H1 (cell line): ENCODE measurements at regions not wholly inside any gene's neighbourhood (a gene's known extent, or its start where the extent isn't known, plus 50 kb on each side); places are given as distances from the start of the nearest gene placed in this dataset.

Experiments
- CTCF ChIA-PET: fragments of 300-600 bp; sonication (Branson Sonifier 250); formaldehyde crosslinking; loops from one replicate; lab custom pipeline; 2021; ENCODE audit not compliant: partially characterized antibody; lab: Charles Lee
- POLR2A ChIA-PET: fragments of 300-600 bp; sonication (Branson Sonifier 250); formaldehyde crosslinking; loops from one replicate; lab custom pipeline; 2021; ENCODE audit warnings: inconsistent platforms; ENCODE audit not compliant: partially characterized antibody; lab: Charles Lee
- DNase-seq, 2 experiments: peaks; one replicate each; pipeline versions ENCODE4 v3.0.0 to v3.0.0-alpha.2; 2010 to 2022; ENCODE audit warnings: low spot score in 2 of 2, low read depth in 1 of 2, mixed read lengths in 1 of 2
- FAIRE-seq: peaks from 2 replicates; lab custom pipeline; 2011; peaks lifted over from hg19 to GRCh38; lab: Jason Lieb, UNC
- H2AFZ ChIP-seq: 2 replicates; pipeline ENCODE4 v1.8.1; 2012; ENCODE audit warnings: low read length, inconsistent platforms
- H2AK5ac ChIP-seq: 2 replicates; pipeline ENCODE4 v1.6.1; 2013; ENCODE audit warnings: low read depth, low read length
- H2BK120ac ChIP-seq: replicated peaks from 2 replicates; pipeline ENCODE3; 2013; ENCODE audit warnings: low read depth, low read length, inconsistent platforms
- H2BK12ac ChIP-seq: 2 replicates; pipeline ENCODE4 v1.6.1; 2013; ENCODE audit warnings: low read depth, low read length
- H2BK15ac ChIP-seq: 2 replicates; pipeline ENCODE4 v1.6.1; 2013; ENCODE audit warnings: low read length
- H2BK20ac ChIP-seq: 2 replicates; pipeline ENCODE4 v1.6.1; 2013; ENCODE audit warnings: low read length
- H2BK5ac ChIP-seq: 2 replicates; pipeline ENCODE4 v1.6.1; 2013; ENCODE audit warnings: low read depth, low read length
- H3K14ac ChIP-seq: 2 replicates; pipeline ENCODE4 v1.6.1; 2013; ENCODE audit warnings: inconsistent platforms; ENCODE audit not compliant: insufficient read length
- H3K18ac ChIP-seq: 2 replicates; pipeline ENCODE4 v1.6.1; 2013; ENCODE audit warnings: low read length; ENCODE audit errors: extremely low read depth
- H3K23ac ChIP-seq: 2 replicates; pipeline ENCODE4 v1.6.1; 2013; ENCODE audit warnings: inconsistent platforms; ENCODE audit not compliant: insufficient read length
- H3K23me2 ChIP-seq: 2 replicates; pipeline ENCODE4 v1.6.1; 2013; ENCODE audit warnings: low read depth, low read length
- H3K27ac ChIP-seq: 2 replicates; pipeline ENCODE4 v1.6.1; 2011; ENCODE audit warnings: low read depth, low read length, inconsistent platforms
- H3K27me3 ChIP-seq, 4 experiments: replicated peaks in 1 of 4; 1 replicate in 1 of 4; 2 replicates in 3 of 4; pipeline versions ENCODE4 v1.6.1 to v1.8.1; 2011 to 2013; ENCODE audit warnings: low read length in 3 of 4, mild to moderate bottlenecking in 3 of 4, inconsistent platforms in 2 of 4, mixed read lengths in 2 of 4, moderate library complexity in 1 of 4; ENCODE audit not compliant: control insufficient read depth in 3 of 4, insufficient read depth in 3 of 4; ENCODE audit errors: extremely low read depth in 1 of 4
- H3K36me3 ChIP-seq, 4 experiments: 2 replicates each; pipeline versions ENCODE4 v1.6.1 to v1.8.1; 2011 to 2013; ENCODE audit warnings: mild to moderate bottlenecking in 4 of 4, low read length in 3 of 4, moderate library complexity in 2 of 4, control low read depth in 1 of 4, inconsistent platforms in 1 of 4; ENCODE audit not compliant: insufficient read depth in 4 of 4, control insufficient read depth in 2 of 4
- H3K4ac ChIP-seq: replicated peaks from 2 replicates; pipeline ENCODE3; 2013; ENCODE audit warnings: low read length, low read depth, mixed read lengths, inconsistent platforms; ENCODE audit not compliant: insufficient read length
- H3K4me1 ChIP-seq, 4 experiments: replicated peaks in 1 of 4; 1 replicate in 1 of 4; 2 replicates in 3 of 4; pipeline versions ENCODE4 v1.6.1 to v1.8.1; 2011 to 2013; ENCODE audit warnings: low read length in 3 of 4, inconsistent platforms in 2 of 4, mixed read lengths in 1 of 4; ENCODE audit not compliant: insufficient read depth in 4 of 4, control insufficient read depth in 3 of 4
- H3K4me2 ChIP-seq, 2 experiments: 2 replicates each; pipeline versions ENCODE4 v1.6.1 to v1.8.1; 2011 to 2013; ENCODE audit warnings: low read depth in 2 of 2, low read length in 2 of 2, control low read depth in 1 of 2, inconsistent platforms in 1 of 2, mild to moderate bottlenecking in 1 of 2; ENCODE audit not compliant: insufficient read depth in 1 of 2
- H3K4me3 ChIP-seq, 4 experiments: fragments of 200-600, 300-600 bp in 1 of 4; sonication (generic), shearing (Covaris generic), sonication (Bioruptor Twin) in 1 of 4; 2 replicates each; pipeline versions ENCODE4 v1.5.1 to v1.8.1; 2011 to 2016; ENCODE audit warnings: low read length in 4 of 4, low read depth in 3 of 4, control low read depth in 2 of 4, inconsistent platforms in 2 of 4, mild to moderate bottlenecking in 2 of 4, mixed read lengths in 1 of 4, moderate library complexity in 1 of 4; ENCODE audit not compliant: insufficient read depth in 2 of 4; ENCODE audit errors: extremely low read depth in 1 of 4
- H3K56ac ChIP-seq: replicated peaks from 2 replicates; pipeline ENCODE3; 2013; ENCODE audit warnings: low read depth, mild to moderate bottlenecking, mixed read lengths, low read length, inconsistent platforms; ENCODE audit not compliant: insufficient read length
- H3K79me1 ChIP-seq: 2 replicates; pipeline ENCODE4 v1.6.1; 2013; ENCODE audit warnings: low read depth, low read length, control low read depth
- H3K79me2 ChIP-seq, 2 experiments: 2 replicates each; pipeline versions ENCODE4 v1.6.1 to v1.8.1; 2012 to 2013; ENCODE audit warnings: low read length in 2 of 2, mild to moderate bottlenecking in 2 of 2, inconsistent platforms in 1 of 2; ENCODE audit not compliant: insufficient read depth in 2 of 2, control insufficient read depth in 1 of 2
- H3K9ac ChIP-seq, 4 experiments: replicated peaks in 1 of 4; 1 replicate in 1 of 4; 2 replicates in 3 of 4; pipeline versions ENCODE4 v1.6.1 to v1.8.1; 2011 to 2013; ENCODE audit warnings: low read depth in 3 of 4, low read length in 3 of 4, control low read depth in 2 of 4, mild to moderate bottlenecking in 2 of 4, moderate library complexity in 2 of 4, inconsistent platforms in 1 of 4; ENCODE audit errors: extremely low read depth in 1 of 4
- H3K9me3 ChIP-seq, 2 experiments: 2 replicates each; pipeline versions ENCODE4 v1.6.1 to v1.8.1; 2012 to 2013; ENCODE audit warnings: mild to moderate bottlenecking in 2 of 2, moderate library complexity in 2 of 2, control low read depth in 1 of 2, inconsistent platforms in 1 of 2, low read depth in 1 of 2, low read length in 1 of 2, mixed read lengths in 1 of 2; ENCODE audit not compliant: insufficient read depth in 2 of 2
- H4K20me1 ChIP-seq, 2 experiments: replicated peaks in 1 of 2; 2 replicates each; pipeline versions ENCODE3 to v1.8.1; 2011 to 2013; ENCODE audit warnings: inconsistent platforms in 2 of 2, low read length in 2 of 2, mild to moderate bottlenecking in 1 of 2; ENCODE audit not compliant: insufficient read depth in 2 of 2, control insufficient read depth in 1 of 2
- H4K5ac ChIP-seq: 2 replicates; pipeline ENCODE4 v1.6.1; 2013; ENCODE audit warnings: low read length, low read depth, mixed read lengths, inconsistent platforms; ENCODE audit not compliant: insufficient read length
- H4K8ac ChIP-seq: 2 replicates; pipeline ENCODE4 v1.8.0; 2013; ENCODE audit warnings: mild to moderate bottlenecking, moderate library complexity, low read length, inconsistent platforms; ENCODE audit not compliant: insufficient read depth; ENCODE audit errors: extremely low read depth
- H4K91ac ChIP-seq: replicated peaks from 2 replicates; pipeline ENCODE3; 2013; ENCODE audit warnings: low read length, mixed read lengths, inconsistent platforms; ENCODE audit not compliant: insufficient read length
- WGBS, 2 experiments: shearing (Covaris generic) in 1 of 2; methylation state at CpG; one replicate each; pipeline versions ENCODE4 v1.1.6 to v1.1.7; 2013 to 2015; ENCODE audit warnings: low lambda C conversion rate in 2 of 2, mixed read lengths in 2 of 2, inconsistent platforms in 1 of 2, low coverage in 1 of 2, missing lambda C conversion rate in 1 of 2; ENCODE audit not compliant: insufficient replicate concordance in 2 of 2, insufficient coverage in 1 of 2, insufficient read length in 1 of 2; ENCODE audit errors: extremely low coverage in 1 of 2, missing lambda C conversion rate in 1 of 2; 5-methylcytosine and 5-hydroxymethylcytosine counted together
- TF ChIP-seq, protein P1 (sequence below): fragments of 300-600 bp; sonication (generic); IDR thresholded peaks from 2 replicates; pipeline ENCODE4 v1.7.1; 2012; ENCODE audit warnings: low read length, moderate library complexity, mild to moderate bottlenecking, inconsistent platforms; ENCODE audit not compliant: insufficient replicate concordance

DNA sequence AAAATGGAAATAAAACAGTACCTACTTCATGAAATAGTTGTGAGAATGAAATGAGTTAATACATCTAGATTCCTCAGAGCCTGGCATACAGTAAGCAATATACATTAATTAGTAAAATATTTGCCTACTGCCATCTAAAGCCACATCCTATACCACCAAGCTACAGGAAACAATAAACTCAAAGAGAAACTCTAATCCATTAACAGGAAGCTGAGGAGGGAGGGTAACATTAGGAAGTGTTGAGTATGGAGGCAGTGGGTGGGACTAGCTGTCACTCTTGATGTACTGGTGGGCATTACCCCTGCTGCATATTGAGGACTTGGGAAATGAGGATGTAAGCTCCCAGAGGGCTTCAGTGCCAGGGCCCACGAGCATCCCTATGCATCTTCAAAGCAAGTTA is 396.5 kb downstream of the TNS1 start:
- Histone ChIP-seq H4K91ac (no peak overlapping the region), H2BK120ac (no peak overlapping the region), H2AFZ (no peak overlapping the region), H3K14ac (no peak overlapping the region), H2AK5ac (no peak overlapping the region), H3K56ac (no peak overlapping the region), H3K79me1 (no peaks in the 10 kb centered on the region), H3K36me3 (no peaks in the 10 kb centered on the region), H4K20me1 (no peaks in the 10 kb centered on the region), H3K9ac (no peak overlapping the region), H3K4ac (no peak overlapping the region), H3K4me1 (no peaks in the 10 kb centered on the region; a peak in 1 of 7 replicates), H3K23me2 (no peaks in the 10 kb centered on the region), H3K27me3 (no peaks in the 10 kb centered on the region), H2BK20ac (no peak overlapping the region), H3K4me2 (no peak overlapping the region), H3K9me3 (no peaks in the 10 kb centered on the region), H2BK5ac (no peak overlapping the region), H2BK12ac (no peak overlapping the region), H3K27ac (no peak overlapping the region), H4K5ac (no peak overlapping the region), H3K4me3 (no peak overlapping the region), H4K8ac (no peak overlapping the region), H2BK15ac (no peak overlapping the region), H3K18ac (no peak overlapping the region), H3K23ac (no peak overlapping the region), H3K79me2 (no peaks in the 10 kb centered on the region)
- DNase-seq (no peak), FAIRE-seq (no peak)
- 75% methylated on average over 1 of the region's 1 CpG; no CpG with 5 or more reads in 1 of the 2 experiments for WGBS, 2 experiments
- ChIA-PET CTCF (interaction anchor here (0.5 to 1.4 kb wide), 6 partner anchors 12 to 232 kb away, joined by 3 to 4 read pairs (median 4); no protein-coding TSS in a partner anchor), POLR2A (no interaction called here)
- TF ChIP-seq, protein P1, sequence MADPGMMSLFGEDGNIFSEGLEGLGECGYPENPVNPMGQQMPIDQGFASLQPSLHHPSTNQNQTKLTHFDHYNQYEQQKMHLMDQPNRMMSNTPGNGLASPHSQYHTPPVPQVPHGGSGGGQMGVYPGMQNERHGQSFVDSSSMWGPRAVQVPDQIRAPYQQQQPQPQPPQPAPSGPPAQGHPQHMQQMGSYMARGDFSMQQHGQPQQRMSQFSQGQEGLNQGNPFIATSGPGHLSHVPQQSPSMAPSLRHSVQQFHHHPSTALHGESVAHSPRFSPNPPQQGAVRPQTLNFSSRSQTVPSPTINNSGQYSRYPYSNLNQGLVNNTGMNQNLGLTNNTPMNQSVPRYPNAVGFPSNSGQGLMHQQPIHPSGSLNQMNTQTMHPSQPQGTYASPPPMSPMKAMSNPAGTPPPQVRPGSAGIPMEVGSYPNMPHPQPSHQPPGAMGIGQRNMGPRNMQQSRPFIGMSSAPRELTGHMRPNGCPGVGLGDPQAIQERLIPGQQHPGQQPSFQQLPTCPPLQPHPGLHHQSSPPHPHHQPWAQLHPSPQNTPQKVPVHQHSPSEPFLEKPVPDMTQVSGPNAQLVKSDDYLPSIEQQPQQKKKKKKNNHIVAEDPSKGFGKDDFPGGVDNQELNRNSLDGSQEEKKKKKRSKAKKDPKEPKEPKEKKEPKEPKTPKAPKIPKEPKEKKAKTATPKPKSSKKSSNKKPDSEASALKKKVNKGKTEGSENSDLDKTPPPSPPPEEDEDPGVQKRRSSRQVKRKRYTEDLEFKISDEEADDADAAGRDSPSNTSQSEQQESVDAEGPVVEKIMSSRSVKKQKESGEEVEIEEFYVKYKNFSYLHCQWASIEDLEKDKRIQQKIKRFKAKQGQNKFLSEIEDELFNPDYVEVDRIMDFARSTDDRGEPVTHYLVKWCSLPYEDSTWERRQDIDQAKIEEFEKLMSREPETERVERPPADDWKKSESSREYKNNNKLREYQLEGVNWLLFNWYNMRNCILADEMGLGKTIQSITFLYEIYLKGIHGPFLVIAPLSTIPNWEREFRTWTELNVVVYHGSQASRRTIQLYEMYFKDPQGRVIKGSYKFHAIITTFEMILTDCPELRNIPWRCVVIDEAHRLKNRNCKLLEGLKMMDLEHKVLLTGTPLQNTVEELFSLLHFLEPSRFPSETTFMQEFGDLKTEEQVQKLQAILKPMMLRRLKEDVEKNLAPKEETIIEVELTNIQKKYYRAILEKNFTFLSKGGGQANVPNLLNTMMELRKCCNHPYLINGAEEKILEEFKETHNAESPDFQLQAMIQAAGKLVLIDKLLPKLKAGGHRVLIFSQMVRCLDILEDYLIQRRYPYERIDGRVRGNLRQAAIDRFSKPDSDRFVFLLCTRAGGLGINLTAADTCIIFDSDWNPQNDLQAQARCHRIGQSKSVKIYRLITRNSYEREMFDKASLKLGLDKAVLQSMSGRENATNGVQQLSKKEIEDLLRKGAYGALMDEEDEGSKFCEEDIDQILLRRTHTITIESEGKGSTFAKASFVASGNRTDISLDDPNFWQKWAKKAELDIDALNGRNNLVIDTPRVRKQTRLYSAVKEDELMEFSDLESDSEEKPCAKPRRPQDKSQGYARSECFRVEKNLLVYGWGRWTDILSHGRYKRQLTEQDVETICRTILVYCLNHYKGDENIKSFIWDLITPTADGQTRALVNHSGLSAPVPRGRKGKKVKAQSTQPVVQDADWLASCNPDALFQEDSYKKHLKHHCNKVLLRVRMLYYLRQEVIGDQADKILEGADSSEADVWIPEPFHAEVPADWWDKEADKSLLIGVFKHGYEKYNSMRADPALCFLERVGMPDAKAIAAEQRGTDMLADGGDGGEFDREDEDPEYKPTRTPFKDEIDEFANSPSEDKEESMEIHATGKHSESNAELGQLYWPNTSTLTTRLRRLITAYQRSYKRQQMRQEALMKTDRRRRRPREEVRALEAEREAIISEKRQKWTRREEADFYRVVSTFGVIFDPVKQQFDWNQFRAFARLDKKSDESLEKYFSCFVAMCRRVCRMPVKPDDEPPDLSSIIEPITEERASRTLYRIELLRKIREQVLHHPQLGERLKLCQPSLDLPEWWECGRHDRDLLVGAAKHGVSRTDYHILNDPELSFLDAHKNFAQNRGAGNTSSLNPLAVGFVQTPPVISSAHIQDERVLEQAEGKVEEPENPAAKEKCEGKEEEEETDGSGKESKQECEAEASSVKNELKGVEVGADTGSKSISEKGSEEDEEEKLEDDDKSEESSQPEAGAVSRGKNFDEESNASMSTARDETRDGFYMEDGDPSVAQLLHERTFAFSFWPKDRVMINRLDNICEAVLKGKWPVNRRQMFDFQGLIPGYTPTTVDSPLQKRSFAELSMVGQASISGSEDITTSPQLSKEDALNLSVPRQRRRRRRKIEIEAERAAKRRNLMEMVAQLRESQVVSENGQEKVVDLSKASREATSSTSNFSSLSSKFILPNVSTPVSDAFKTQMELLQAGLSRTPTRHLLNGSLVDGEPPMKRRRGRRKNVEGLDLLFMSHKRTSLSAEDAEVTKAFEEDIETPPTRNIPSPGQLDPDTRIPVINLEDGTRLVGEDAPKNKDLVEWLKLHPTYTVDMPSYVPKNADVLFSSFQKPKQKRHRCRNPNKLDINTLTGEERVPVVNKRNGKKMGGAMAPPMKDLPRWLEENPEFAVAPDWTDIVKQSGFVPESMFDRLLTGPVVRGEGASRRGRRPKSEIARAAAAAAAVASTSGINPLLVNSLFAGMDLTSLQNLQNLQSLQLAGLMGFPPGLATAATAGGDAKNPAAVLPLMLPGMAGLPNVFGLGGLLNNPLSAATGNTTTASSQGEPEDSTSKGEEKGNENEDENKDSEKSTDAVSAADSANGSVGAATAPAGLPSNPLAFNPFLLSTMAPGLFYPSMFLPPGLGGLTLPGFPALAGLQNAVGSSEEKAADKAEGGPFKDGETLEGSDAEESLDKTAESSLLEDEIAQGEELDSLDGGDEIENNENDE: no peak
